ENCODE measurements at regions not wholly inside any gene's neighbourhood (a gene's known extent, or its start where the extent isn't known, plus 50 kb on each side); places are given as distances from the start of the nearest gene placed in this dataset.
"Not testable (repeated sequence)": the region's sequence is repeated elsewhere in the genome, so short reads cannot be mapped to it uniquely, and the experiment has no call there.

- DNase-seq (ENCODE audit: low read depth in 2 of 2), result no peak
These were observed 153.9 kb upstream of the SETMAR start for GRCh38 chr3:4149296-4149695.

GRCh38 chr3:4150816-4151215 lies 152.4 kb upstream of the SETMAR start:
- no peak for DNase-seq (ENCODE audit: low read depth in 2 of 2)

- DNase-seq (ENCODE audit: low read depth in 2 of 2), result no peak
These were observed 151.3 kb upstream of the SETMAR start for GRCh38 chr3:4151859-4152258.

GRCh38 chr3:4153771-4154170 lies 149.4 kb upstream of the SETMAR start:
- DNase-seq (ENCODE audit: low read depth in 2 of 2), result no peak

GRCh38 chr3:4158329-4158728 lies 144.8 kb upstream of the SETMAR start:
- DNase-seq (ENCODE audit: low read depth in 2 of 2), result no peak

GRCh38 chr3:4162096-4162495 lies 141.1 kb upstream of the SETMAR start:
- no peak for DNase-seq (ENCODE audit: low read depth in 2 of 2)

- DNase-seq (ENCODE audit: low read depth in 2 of 2), result no peak
These were observed 140.2 kb upstream of the SETMAR start for GRCh38 chr3:4163011-4163410.

GRCh38 chr3:4166540-4166939 lies 136.6 kb upstream of the SETMAR start:
- no peak for DNase-seq (ENCODE audit: low read depth in 2 of 2)

- DNase-seq (ENCODE audit: low read depth in 2 of 2), result not testable (repeated sequence)
These were observed 135.9 kb upstream of the SETMAR start for GRCh38 chr3:4167230-4167629.

GRCh38 chr3:4174791-4175190 lies 128.4 kb upstream of the SETMAR start:
- no peak for DNase-seq (ENCODE audit: low read depth in 2 of 2)

- no peak for DNase-seq (ENCODE audit: low read depth in 2 of 2)
These were observed 111.2 kb upstream of the SETMAR start for GRCh38 chr3:4191971-4192370.

- DNase-seq (ENCODE audit: low read depth in 2 of 2), result no peak
These were observed 108.2 kb upstream of the SETMAR start for GRCh38 chr3:4195006-4195405.

GRCh38 chr3:4196506-4197147 lies 106.5 kb upstream of the SETMAR start:
- DNase-seq (ENCODE audit: low read depth in 2 of 2), result no peak

- DNase-seq (ENCODE audit: low read depth in 2 of 2), result no peak
These were observed 105.5 kb upstream of the SETMAR start for GRCh38 chr3:4197670-4198069.

GRCh38 chr3:4198491-4198890 lies 104.7 kb upstream of the SETMAR start:
- no peak for DNase-seq (ENCODE audit: low read depth in 2 of 2)

- not testable (repeated sequence) for DNase-seq (ENCODE audit: low read depth in 2 of 2)
These were observed 98.4 kb upstream of the SETMAR start for GRCh38 chr3:4204776-4205175.

GRCh38 chr3:4207672-4208071 lies 95.5 kb upstream of the SETMAR start:
- no peak for DNase-seq (ENCODE audit: low read depth in 2 of 2)

- no peak for DNase-seq (ENCODE audit: low read depth in 2 of 2)
These were observed 94.6 kb upstream of the SETMAR start for GRCh38 chr3:4208556-4208955.

- no peak for DNase-seq (ENCODE audit: low read depth in 2 of 2)
These were observed 91.6 kb upstream of the SETMAR start for GRCh38 chr3:4211610-4212009.

GRCh38 chr3:4213420-4213819 lies 89.7 kb upstream of the SETMAR start:
- DNase-seq (ENCODE audit: low read depth in 2 of 2), result not testable (repeated sequence)

GRCh38 chr3:4216974-4217373 lies 86.2 kb upstream of the SETMAR start:
- not testable (repeated sequence) for DNase-seq (ENCODE audit: low read depth in 2 of 2)

- no peak for DNase-seq (ENCODE audit: low read depth in 2 of 2)
These were observed 84.5 kb upstream of the SETMAR start for GRCh38 chr3:4218456-4219226.

- DNase-seq (ENCODE audit: low read depth in 2 of 2), result no peak
These were observed 84.0 kb upstream of the SETMAR start for GRCh38 chr3:4219227-4219568.

GRCh38 chr3:4220065-4220464 lies 83.1 kb upstream of the SETMAR start:
- no peak for DNase-seq (ENCODE audit: low read depth in 2 of 2)
